Adrenal gland (tissue), 5 donors: ENCODE measurements at regions not wholly inside any gene's neighbourhood (a gene's known extent, or its start where the extent isn't known, plus 50 kb on each side); places are given as distances from the start of the nearest gene placed in this dataset.

Experiments
- POLR2A ChIP-seq, 2 donors: fragments of 450-650 bp; IDR thresholded peaks; one replicate each; pipeline ENCODE4 v1.6.1; 2017; ENCODE audit warnings: antibody characterized with exemption in 2 of 2, mild to moderate bottlenecking in 2 of 2, moderate library complexity in 1 of 2
- TF ChIP-seq, protein P1 (sequence below), 6 experiments: fragments of 450-650 bp in 4 of 6; fragments of 200-600 bp in 2 of 6; sonication (generic) in 1 of 6; IDR thresholded peaks; 1 replicate in 5 of 6; 2 replicates in 1 of 6; pipeline versions ENCODE4 v1.5.1 to v1.8.0; 2016 to 2021; ENCODE audit warnings: antibody characterized with exemption in 6 of 6, mild to moderate bottlenecking in 2 of 6, moderate library complexity in 1 of 6
- donor health status: DM: no; HTN: no; CAD: no.

DNA sequence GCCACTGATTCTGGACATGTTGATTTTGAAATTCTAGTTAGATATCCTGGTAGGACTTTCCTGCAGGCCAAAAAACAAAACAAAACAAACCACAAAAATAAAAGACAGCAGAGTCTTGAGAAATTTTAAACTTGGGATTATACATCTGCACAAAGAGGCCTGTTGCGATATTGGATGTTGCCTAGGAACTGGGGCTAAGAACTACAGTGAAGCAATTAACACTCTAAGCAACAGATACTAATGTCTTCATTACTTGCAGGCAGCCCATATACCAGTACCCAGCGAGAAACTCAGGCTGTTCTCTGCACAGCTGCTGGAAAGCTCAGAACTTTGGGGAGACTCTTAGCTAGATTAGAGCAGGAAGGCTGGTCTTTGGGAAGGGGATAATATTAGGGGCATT is 69.1 kb upstream of the SCOC start:
- TF ChIP-seq, protein P1, sequence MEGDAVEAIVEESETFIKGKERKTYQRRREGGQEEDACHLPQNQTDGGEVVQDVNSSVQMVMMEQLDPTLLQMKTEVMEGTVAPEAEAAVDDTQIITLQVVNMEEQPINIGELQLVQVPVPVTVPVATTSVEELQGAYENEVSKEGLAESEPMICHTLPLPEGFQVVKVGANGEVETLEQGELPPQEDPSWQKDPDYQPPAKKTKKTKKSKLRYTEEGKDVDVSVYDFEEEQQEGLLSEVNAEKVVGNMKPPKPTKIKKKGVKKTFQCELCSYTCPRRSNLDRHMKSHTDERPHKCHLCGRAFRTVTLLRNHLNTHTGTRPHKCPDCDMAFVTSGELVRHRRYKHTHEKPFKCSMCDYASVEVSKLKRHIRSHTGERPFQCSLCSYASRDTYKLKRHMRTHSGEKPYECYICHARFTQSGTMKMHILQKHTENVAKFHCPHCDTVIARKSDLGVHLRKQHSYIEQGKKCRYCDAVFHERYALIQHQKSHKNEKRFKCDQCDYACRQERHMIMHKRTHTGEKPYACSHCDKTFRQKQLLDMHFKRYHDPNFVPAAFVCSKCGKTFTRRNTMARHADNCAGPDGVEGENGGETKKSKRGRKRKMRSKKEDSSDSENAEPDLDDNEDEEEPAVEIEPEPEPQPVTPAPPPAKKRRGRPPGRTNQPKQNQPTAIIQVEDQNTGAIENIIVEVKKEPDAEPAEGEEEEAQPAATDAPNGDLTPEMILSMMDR (IDR thresholded peaks at IDR 0.05): no peak
- TF ChIP-seq POLR2A (IDR thresholded peaks at IDR 0.05): no peak
